ENCODE measurements at regions not wholly inside any gene's neighbourhood (a gene's known extent, or its start where the extent isn't known, plus 50 kb on each side); places are given as distances from the start of the nearest gene placed in this dataset.

- POLR2A ChIA-PET: interaction anchor here (0.6 kb wide), 1 partner anchor 323 kb away, joined by 5 read pairs; no protein-coding TSS in a partner anchor
- H3K4me3 ChIP-seq (ENCODE audit: low read depth, low read length, poor library complexity, severe bottlenecking): no peak overlapping the region
- TF ChIP-seq, protein P1, sequence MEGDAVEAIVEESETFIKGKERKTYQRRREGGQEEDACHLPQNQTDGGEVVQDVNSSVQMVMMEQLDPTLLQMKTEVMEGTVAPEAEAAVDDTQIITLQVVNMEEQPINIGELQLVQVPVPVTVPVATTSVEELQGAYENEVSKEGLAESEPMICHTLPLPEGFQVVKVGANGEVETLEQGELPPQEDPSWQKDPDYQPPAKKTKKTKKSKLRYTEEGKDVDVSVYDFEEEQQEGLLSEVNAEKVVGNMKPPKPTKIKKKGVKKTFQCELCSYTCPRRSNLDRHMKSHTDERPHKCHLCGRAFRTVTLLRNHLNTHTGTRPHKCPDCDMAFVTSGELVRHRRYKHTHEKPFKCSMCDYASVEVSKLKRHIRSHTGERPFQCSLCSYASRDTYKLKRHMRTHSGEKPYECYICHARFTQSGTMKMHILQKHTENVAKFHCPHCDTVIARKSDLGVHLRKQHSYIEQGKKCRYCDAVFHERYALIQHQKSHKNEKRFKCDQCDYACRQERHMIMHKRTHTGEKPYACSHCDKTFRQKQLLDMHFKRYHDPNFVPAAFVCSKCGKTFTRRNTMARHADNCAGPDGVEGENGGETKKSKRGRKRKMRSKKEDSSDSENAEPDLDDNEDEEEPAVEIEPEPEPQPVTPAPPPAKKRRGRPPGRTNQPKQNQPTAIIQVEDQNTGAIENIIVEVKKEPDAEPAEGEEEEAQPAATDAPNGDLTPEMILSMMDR (conservative IDR thresholded peaks at IDR 0.05; ENCODE audit: low read length): no peak
- no peak for TF ChIP-seq EZH2phosphoT487 (IDR thresholded peaks at IDR 0.05; ENCODE audit: borderline replicate concordance, low read depth, low read length)
- no peaks in the 10 kb centered on the region for H3K79me2 ChIP-seq (ENCODE audit: insufficient read depth, low read depth, low read length)
- intact Hi-C loops (cut with micrococcal nuclease; ENCODE audit: unreplicated experiment): no loop called here
- H3K4me1 ChIP-seq (ENCODE audit: insufficient read depth, low read length, poor library complexity, severe bottlenecking): no peaks in the 10 kb centered on the region
- H3K9me3 ChIP-seq (ENCODE audit: low read length): no peaks in the 10 kb centered on the region
- H3K4me2 ChIP-seq (ENCODE audit: low read length): no peak overlapping the region
- H2AFZ ChIP-seq (ENCODE audit: low read length): no peak overlapping the region
- H3K9me2 ChIP-seq (ENCODE audit: insufficient read depth, low read length): no peaks in the 10 kb centered on the region
- no peaks in the 10 kb centered on the region for H4K20me1 ChIP-seq (ENCODE audit: insufficient read depth, low read length)
- CTCF ChIA-PET (ENCODE audit: unreplicated experiment): no interaction called here
- no peak overlapping the region for H3K27ac ChIP-seq (ENCODE audit: low read depth, low read length, poor library complexity, severe bottlenecking)
- H3K36me3 ChIP-seq (ENCODE audit: insufficient read depth, low read length): no peaks in the 10 kb centered on the region
- BruUV-seq (replicated peaks): no TSS peak
- DNase-seq (ENCODE audit: low spot score): no peak
Measured at GRCh38 chr3:176354843-176355242, 842.4 kb downstream of the TBL1XR1 start.

GRCh38 chr3:176352716-176353334, 844.5 kb downstream of the TBL1XR1 start:
- H4K20me1 ChIP-seq (ENCODE audit: insufficient read depth, low read length): no peaks in the 10 kb centered on the region
- CTCF ChIA-PET (ENCODE audit: unreplicated experiment): no interaction called here
- no peak overlapping the region for H3K4me3 ChIP-seq (ENCODE audit: low read depth, low read length, poor library complexity, severe bottlenecking)
- H3K4me2 ChIP-seq (ENCODE audit: low read length): no peak overlapping the region
- H3K9me3 ChIP-seq (ENCODE audit: low read length): no peaks in the 10 kb centered on the region
- no peak overlapping the region for H3K27ac ChIP-seq (ENCODE audit: low read depth, low read length, poor library complexity, severe bottlenecking)
- intact Hi-C loops (cut with micrococcal nuclease; ENCODE audit: unreplicated experiment): no loop called here
- POLR2A ChIA-PET: no interaction called here
- no peaks in the 10 kb centered on the region for H3K4me1 ChIP-seq (ENCODE audit: insufficient read depth, low read length, poor library complexity, severe bottlenecking)
- TF ChIP-seq, protein P1 (conservative IDR thresholded peaks at IDR 0.05; ENCODE audit: low read length): no peak
- no peak for TF ChIP-seq EZH2phosphoT487 (IDR thresholded peaks at IDR 0.05; ENCODE audit: borderline replicate concordance, low read depth, low read length)
- no peaks in the 10 kb centered on the region for H3K36me3 ChIP-seq (ENCODE audit: insufficient read depth, low read length)
- no peaks in the 10 kb centered on the region for H3K9me2 ChIP-seq (ENCODE audit: insufficient read depth, low read length)
- no TSS peak for BruUV-seq (replicated peaks)
- DNase-seq (ENCODE audit: low spot score): no peak
- H2AFZ ChIP-seq (ENCODE audit: low read length): no peak overlapping the region
- H3K79me2 ChIP-seq (ENCODE audit: insufficient read depth, low read depth, low read length): no peaks in the 10 kb centered on the region

DNA sequence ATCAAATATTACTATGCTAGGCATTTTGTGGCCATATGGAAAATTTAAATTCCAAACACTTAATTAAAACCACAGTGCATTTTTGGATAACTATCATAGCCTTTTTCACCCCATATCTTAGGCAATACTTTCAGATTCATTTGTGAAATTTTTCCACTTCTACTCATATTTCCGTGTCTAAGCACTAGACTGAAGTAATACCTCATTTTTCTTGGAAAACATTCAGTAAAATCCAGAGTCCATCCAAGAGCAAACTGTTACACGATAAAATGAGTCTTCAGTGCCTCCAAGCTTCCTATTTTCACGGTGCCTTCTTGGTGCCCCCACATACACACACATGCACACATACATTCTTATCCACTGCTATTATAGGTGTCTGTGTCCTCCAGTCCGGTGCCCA, 845.9 kb downstream of the TBL1XR1 start:
- intact Hi-C loops (cut with micrococcal nuclease; ENCODE audit: unreplicated experiment): no loop called here
- Histone ChIP-seq H2AFZ (ENCODE audit: low read length) (no peak overlapping the region), H3K36me3 (ENCODE audit: insufficient read depth, low read length) (no peaks in the 10 kb centered on the region), H3K4me2 (ENCODE audit: low read length) (no peak overlapping the region), H3K9me2 (ENCODE audit: insufficient read depth, low read length) (no peaks in the 10 kb centered on the region), H3K27ac (ENCODE audit: low read depth, low read length, poor library complexity, severe bottlenecking) (no peak overlapping the region), H4K20me1 (ENCODE audit: insufficient read depth, low read length) (no peaks in the 10 kb centered on the region), H3K79me2 (ENCODE audit: insufficient read depth, low read depth, low read length) (no peaks in the 10 kb centered on the region), H3K4me1 (ENCODE audit: insufficient read depth, low read length, poor library complexity, severe bottlenecking) (no peaks in the 10 kb centered on the region), H3K9me3 (ENCODE audit: low read length) (no peaks in the 10 kb centered on the region), H3K4me3 (ENCODE audit: low read depth, low read length, poor library complexity, severe bottlenecking) (no peak overlapping the region)
- no peak for TF ChIP-seq EZH2phosphoT487 (IDR thresholded peaks at IDR 0.05; ENCODE audit: borderline replicate concordance, low read depth, low read length)
- TF ChIP-seq, protein P1 (conservative IDR thresholded peaks at IDR 0.05; ENCODE audit: low read length): no peak
- BruUV-seq (replicated peaks): no TSS peak
- no peak for DNase-seq (ENCODE audit: low spot score)
- ChIA-PET POLR2A (no interaction called here), CTCF (ENCODE audit: unreplicated experiment) (no interaction called here)
